AG09309 (cell line): ENCODE measurements at regions not wholly inside any gene's neighbourhood (a gene's known extent, or its start where the extent isn't known, plus 50 kb on each side); places are given as distances from the start of the nearest gene placed in this dataset.
"Not testable (repeated sequence)": the region's sequence is repeated elsewhere in the genome, so short reads cannot be mapped to it uniquely, and the experiment has no call there.

Source experiments
- DNase-seq: peaks from one replicate; pipeline ENCODE4 v3.0.0-alpha.2; 2010; ENCODE audit warnings: low read depth
- H3K4me3 ChIP-seq: 2 replicates; pipeline ENCODE4 v1.5.1; 2011; ENCODE audit warnings: mild to moderate bottlenecking, low read depth, low read length, moderate library complexity; ENCODE audit not compliant: control insufficient read depth
- CTCF ChIP-seq: IDR thresholded peaks from 2 replicates; pipeline ENCODE4 v1.5.1; 2011; ENCODE audit warnings: mild to moderate bottlenecking, low read depth, low read length, inconsistent platforms; ENCODE audit not compliant: insufficient read depth, control insufficient read depth; ENCODE audit errors: missing control alignments

GRCh38 chr10:28449926-28450325 is 83.0 kb upstream of the WAC start:
- TF ChIP-seq CTCF: no peak
- H3K4me3 ChIP-seq: no peak overlapping the region
- DNase-seq: no peak

- TF ChIP-seq CTCF: no peak
- no peak overlapping the region for H3K4me3 ChIP-seq
- no peak for DNase-seq
Measured at GRCh38 chr10:28453926-28454325, 79.0 kb upstream of the WAC start.

GRCh38 chr10:28457110-28457509 is 75.8 kb upstream of the WAC start:
- H3K4me3 ChIP-seq: no peak overlapping the region
- no peak for DNase-seq
- TF ChIP-seq CTCF: no peak

- not testable (repeated sequence) for H3K4me3 ChIP-seq, DNase-seq
Measured at GRCh38 chr10:28457873-28458272, 75.0 kb upstream of the WAC start.

GRCh38 chr10:28459453-28460144 is 73.3 kb upstream of the WAC start:
- DNase-seq: no peak

GRCh38 chr10:28463141-28463540 is 69.8 kb upstream of the WAC start:
- TF ChIP-seq CTCF: no peak
- H3K4me3 ChIP-seq: no peak overlapping the region
- no peak for DNase-seq

More at GRCh38 chr10:28459453-28460144, 73.3 kb upstream of the WAC start:
- TF ChIP-seq CTCF: no peak
- H3K4me3 ChIP-seq: no peak overlapping the region

- no peak for DNase-seq
- TF ChIP-seq CTCF: no peak
- H3K4me3 ChIP-seq: no peak overlapping the region
Measured at GRCh38 chr10:28463676-28464395, 69.1 kb upstream of the WAC start.
